ENCODE measurements at regions not wholly inside any gene's neighbourhood (a gene's known extent, or its start where the extent isn't known, plus 50 kb on each side); places are given as distances from the start of the nearest gene placed in this dataset.

DNA sequence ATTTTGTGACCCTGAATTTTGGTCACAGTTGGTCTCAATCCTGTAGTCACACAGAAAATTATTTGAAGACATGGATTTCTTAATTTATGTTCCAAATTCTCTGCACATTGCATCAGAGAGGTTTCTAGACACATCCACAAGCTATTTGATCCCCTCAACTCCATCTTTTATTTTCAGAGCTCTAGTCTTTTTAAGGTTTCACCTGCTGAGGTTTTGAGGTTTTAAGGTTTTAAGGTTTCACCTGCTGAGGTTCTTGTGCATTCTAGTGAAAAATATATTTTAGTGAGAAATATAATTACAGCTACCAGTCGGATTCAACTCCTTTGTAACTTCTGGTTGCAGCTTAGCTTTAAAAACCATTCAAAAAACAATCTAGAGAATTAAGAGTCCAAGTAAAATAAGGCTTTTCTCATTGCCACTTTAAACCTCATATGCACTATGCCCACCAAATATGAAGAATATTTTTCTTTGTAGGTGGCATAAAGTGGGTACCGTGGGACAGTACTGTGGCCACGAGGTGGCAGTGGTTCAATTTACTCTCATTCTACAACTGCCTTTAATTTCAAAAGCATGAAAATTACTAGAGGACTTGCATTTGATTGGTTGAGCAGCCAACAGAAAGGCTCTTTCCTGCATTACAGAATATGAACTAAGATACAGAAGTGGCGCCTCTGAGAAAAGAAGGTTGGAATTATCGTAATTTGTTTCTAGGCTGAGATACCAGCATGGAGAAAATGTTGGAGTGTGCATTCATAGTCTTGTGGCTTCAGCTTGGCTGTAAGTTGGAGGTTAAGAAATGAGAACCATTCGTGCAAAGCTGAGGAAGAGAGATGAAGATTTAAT lies 366.5 kb upstream of the OR4E1 start:
- H2BK15ac ChIP-seq (ENCODE audit: low read depth, low read length): no peak overlapping the region
- no peaks in the 10 kb centered on the region for H3K4me1 ChIP-seq (ENCODE audit: control insufficient read depth, insufficient read depth, low read length)
- TF ChIP-seq, protein P1, sequence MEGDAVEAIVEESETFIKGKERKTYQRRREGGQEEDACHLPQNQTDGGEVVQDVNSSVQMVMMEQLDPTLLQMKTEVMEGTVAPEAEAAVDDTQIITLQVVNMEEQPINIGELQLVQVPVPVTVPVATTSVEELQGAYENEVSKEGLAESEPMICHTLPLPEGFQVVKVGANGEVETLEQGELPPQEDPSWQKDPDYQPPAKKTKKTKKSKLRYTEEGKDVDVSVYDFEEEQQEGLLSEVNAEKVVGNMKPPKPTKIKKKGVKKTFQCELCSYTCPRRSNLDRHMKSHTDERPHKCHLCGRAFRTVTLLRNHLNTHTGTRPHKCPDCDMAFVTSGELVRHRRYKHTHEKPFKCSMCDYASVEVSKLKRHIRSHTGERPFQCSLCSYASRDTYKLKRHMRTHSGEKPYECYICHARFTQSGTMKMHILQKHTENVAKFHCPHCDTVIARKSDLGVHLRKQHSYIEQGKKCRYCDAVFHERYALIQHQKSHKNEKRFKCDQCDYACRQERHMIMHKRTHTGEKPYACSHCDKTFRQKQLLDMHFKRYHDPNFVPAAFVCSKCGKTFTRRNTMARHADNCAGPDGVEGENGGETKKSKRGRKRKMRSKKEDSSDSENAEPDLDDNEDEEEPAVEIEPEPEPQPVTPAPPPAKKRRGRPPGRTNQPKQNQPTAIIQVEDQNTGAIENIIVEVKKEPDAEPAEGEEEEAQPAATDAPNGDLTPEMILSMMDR (conservative IDR thresholded peaks at IDR 0.05; ENCODE audit: low read depth, low read length): peak; percentile 33
- no peak for TF ChIP-seq SMC3 (IDR thresholded peaks at IDR 0.05; ENCODE audit: low read depth, low read length)
- TF ChIP-seq CHD1 (IDR thresholded peaks at IDR 0.05; ENCODE audit: low read depth, low read length): no peak
- no peak overlapping the region for H3K18ac ChIP-seq (ENCODE audit: low read depth, low read length)
- H3K36me3 ChIP-seq (ENCODE audit: control insufficient read depth, insufficient read depth, low read length): no peaks in the 10 kb centered on the region
- H3K56ac ChIP-seq (ENCODE audit: extremely low read depth, insufficient read depth, low read length): no peak overlapping the region
- H4K5ac ChIP-seq (ENCODE audit: low read depth, low read length): no peak overlapping the region
- no peak overlapping the region for H2BK120ac ChIP-seq (ENCODE audit: low read depth, low read length)
- H3K14ac ChIP-seq (replicated peaks; ENCODE audit: low read depth, low read length): no peak overlapping the region
- H4K20me1 ChIP-seq (ENCODE audit: insufficient read depth, low read length): no peaks in the 10 kb centered on the region
- no peak overlapping the region for H3K4ac ChIP-seq (ENCODE audit: low read depth, low read length)
- no peak overlapping the region for H2BK20ac ChIP-seq (ENCODE audit: low read depth, low read length)
- intact Hi-C loops (cut with micrococcal nuclease): no loop called here
- ChIA-PET CTCF (interaction anchor here (1.6 kb wide), 1 partner anchor 9 kb away, joined by 5 read pairs; no protein-coding TSS in a partner anchor), POLR2A (ENCODE audit: unreplicated experiment) (interaction anchor here (0.5 kb wide), 1 partner anchor 45 kb away, joined by 3 read pairs; no protein-coding TSS in a partner anchor)
- H3K27ac ChIP-seq (ENCODE audit: insufficient read depth, low read length): no peak overlapping the region
- H3K9ac ChIP-seq (ENCODE audit: low read depth, low read length): no peak overlapping the region
- no peaks in the 10 kb centered on the region for H3K9me1 ChIP-seq (ENCODE audit: insufficient read depth, low read length)
- no peak overlapping the region for H3K4me2 ChIP-seq (ENCODE audit: low read depth, low read length)
- in situ Hi-C loops (cut with MboI; ENCODE audit: low sequenced_read_pairs): no loop called here
- dilution Hi-C loops (cut with HindIII; ENCODE audit: low sequenced_read_pairs, unreplicated experiment): no loop called here
- H2AFZ ChIP-seq (replicated peaks; ENCODE audit: low read length, poor library complexity): no peak overlapping the region
- H2BK5ac ChIP-seq (ENCODE audit: low read depth, low read length, poor library complexity, severe bottlenecking): no peak overlapping the region
- H3K4me3 ChIP-seq (ENCODE audit: insufficient read depth, low read depth, low read length): no peak overlapping the region
- 20% methylated on average over 1 of the region's 6 CpGs; no CpG with 5 or more reads in 1 of the 2 experiments for WGBS, 2 experiments (ENCODE audit: extremely low coverage in 2 of 2, insufficient read length in 1 of 2)
- ATAC-seq (ENCODE audit: low read depth): peak; percentile 51
- no peak for DNase-seq
- no peaks in the 10 kb centered on the region for H3K27me3 ChIP-seq (ENCODE audit: control insufficient read depth, insufficient read depth, low read length)
- BruUV-seq (replicated peaks): no TSS peak
- H3K9me3 ChIP-seq (ENCODE audit: control insufficient read depth, insufficient read depth, low read length): no peaks in the 10 kb centered on the region
- H4K91ac ChIP-seq (ENCODE audit: insufficient read depth, low read depth, low read length): no peak overlapping the region
- no peak overlapping the region for H3K23ac ChIP-seq (ENCODE audit: low read depth, low read length)
- no peak overlapping the region for H4K8ac ChIP-seq (ENCODE audit: low read depth in 2 of 2, low read length in 2 of 2)
- no peaks in the 10 kb centered on the region for H3K79me1 ChIP-seq (ENCODE audit: low read depth in 1 of 2, low read length in 2 of 2)
- H2AK5ac ChIP-seq (ENCODE audit: low read depth, low read length): no peak overlapping the region
- no peak overlapping the region for H2AK9ac ChIP-seq (replicated peaks; ENCODE audit: low read depth, low read length, poor library complexity)

Measured in IMR-90 (cell line).